ENCODE measurements at regions not wholly inside any gene's neighbourhood (a gene's known extent, or its start where the extent isn't known, plus 50 kb on each side); places are given as distances from the start of the nearest gene placed in this dataset.

DNA sequence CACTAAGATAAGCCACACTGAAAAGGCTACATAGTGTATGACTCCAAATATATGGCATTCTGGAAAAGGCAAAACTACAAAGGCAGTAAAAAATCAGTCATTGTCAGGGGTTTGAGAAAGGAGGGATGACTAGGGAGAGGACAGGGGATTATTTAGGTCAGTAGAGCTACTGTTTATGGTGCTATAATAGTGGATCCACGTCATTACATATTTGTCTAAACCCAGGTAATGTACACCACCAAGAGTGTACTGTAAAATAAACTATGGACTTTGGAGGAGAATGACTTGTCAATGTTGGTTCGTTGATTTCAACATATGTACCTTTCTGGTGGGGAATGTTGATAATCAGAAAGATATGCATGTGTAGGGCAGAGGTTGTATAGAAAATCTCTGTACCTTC lies 837.6 kb downstream of the FAM133A start (continued):
- TF ChIP-seq, protein P1, sequence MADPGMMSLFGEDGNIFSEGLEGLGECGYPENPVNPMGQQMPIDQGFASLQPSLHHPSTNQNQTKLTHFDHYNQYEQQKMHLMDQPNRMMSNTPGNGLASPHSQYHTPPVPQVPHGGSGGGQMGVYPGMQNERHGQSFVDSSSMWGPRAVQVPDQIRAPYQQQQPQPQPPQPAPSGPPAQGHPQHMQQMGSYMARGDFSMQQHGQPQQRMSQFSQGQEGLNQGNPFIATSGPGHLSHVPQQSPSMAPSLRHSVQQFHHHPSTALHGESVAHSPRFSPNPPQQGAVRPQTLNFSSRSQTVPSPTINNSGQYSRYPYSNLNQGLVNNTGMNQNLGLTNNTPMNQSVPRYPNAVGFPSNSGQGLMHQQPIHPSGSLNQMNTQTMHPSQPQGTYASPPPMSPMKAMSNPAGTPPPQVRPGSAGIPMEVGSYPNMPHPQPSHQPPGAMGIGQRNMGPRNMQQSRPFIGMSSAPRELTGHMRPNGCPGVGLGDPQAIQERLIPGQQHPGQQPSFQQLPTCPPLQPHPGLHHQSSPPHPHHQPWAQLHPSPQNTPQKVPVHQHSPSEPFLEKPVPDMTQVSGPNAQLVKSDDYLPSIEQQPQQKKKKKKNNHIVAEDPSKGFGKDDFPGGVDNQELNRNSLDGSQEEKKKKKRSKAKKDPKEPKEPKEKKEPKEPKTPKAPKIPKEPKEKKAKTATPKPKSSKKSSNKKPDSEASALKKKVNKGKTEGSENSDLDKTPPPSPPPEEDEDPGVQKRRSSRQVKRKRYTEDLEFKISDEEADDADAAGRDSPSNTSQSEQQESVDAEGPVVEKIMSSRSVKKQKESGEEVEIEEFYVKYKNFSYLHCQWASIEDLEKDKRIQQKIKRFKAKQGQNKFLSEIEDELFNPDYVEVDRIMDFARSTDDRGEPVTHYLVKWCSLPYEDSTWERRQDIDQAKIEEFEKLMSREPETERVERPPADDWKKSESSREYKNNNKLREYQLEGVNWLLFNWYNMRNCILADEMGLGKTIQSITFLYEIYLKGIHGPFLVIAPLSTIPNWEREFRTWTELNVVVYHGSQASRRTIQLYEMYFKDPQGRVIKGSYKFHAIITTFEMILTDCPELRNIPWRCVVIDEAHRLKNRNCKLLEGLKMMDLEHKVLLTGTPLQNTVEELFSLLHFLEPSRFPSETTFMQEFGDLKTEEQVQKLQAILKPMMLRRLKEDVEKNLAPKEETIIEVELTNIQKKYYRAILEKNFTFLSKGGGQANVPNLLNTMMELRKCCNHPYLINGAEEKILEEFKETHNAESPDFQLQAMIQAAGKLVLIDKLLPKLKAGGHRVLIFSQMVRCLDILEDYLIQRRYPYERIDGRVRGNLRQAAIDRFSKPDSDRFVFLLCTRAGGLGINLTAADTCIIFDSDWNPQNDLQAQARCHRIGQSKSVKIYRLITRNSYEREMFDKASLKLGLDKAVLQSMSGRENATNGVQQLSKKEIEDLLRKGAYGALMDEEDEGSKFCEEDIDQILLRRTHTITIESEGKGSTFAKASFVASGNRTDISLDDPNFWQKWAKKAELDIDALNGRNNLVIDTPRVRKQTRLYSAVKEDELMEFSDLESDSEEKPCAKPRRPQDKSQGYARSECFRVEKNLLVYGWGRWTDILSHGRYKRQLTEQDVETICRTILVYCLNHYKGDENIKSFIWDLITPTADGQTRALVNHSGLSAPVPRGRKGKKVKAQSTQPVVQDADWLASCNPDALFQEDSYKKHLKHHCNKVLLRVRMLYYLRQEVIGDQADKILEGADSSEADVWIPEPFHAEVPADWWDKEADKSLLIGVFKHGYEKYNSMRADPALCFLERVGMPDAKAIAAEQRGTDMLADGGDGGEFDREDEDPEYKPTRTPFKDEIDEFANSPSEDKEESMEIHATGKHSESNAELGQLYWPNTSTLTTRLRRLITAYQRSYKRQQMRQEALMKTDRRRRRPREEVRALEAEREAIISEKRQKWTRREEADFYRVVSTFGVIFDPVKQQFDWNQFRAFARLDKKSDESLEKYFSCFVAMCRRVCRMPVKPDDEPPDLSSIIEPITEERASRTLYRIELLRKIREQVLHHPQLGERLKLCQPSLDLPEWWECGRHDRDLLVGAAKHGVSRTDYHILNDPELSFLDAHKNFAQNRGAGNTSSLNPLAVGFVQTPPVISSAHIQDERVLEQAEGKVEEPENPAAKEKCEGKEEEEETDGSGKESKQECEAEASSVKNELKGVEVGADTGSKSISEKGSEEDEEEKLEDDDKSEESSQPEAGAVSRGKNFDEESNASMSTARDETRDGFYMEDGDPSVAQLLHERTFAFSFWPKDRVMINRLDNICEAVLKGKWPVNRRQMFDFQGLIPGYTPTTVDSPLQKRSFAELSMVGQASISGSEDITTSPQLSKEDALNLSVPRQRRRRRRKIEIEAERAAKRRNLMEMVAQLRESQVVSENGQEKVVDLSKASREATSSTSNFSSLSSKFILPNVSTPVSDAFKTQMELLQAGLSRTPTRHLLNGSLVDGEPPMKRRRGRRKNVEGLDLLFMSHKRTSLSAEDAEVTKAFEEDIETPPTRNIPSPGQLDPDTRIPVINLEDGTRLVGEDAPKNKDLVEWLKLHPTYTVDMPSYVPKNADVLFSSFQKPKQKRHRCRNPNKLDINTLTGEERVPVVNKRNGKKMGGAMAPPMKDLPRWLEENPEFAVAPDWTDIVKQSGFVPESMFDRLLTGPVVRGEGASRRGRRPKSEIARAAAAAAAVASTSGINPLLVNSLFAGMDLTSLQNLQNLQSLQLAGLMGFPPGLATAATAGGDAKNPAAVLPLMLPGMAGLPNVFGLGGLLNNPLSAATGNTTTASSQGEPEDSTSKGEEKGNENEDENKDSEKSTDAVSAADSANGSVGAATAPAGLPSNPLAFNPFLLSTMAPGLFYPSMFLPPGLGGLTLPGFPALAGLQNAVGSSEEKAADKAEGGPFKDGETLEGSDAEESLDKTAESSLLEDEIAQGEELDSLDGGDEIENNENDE (IDR thresholded peaks at IDR 0.05; ENCODE audit: insufficient replicate concordance, low read length), result no peak
- TF ChIP-seq YY1 (IDR thresholded peaks at IDR 0.05; ENCODE audit: low read depth, low read length) (no peak), RXRA (IDR thresholded peaks at IDR 0.05; ENCODE audit: insufficient read depth, low read depth, low read length) (no peak), CEBPB (IDR thresholded peaks at IDR 0.05; ENCODE audit: low read depth, low read length) (no peak), KDM5A (IDR thresholded peaks at IDR 0.05; ENCODE audit: low read length) (no peak), TBP (IDR thresholded peaks at IDR 0.05; ENCODE audit: low read depth, low read length) (no peak), GABPA (IDR thresholded peaks at IDR 0.05; ENCODE audit: borderline replicate concordance, insufficient read depth, low read length) (no peak)

Data from H1 (cell line).